DOHH2 (cell line): ENCODE measurements at regions not wholly inside any gene's neighbourhood (a gene's known extent, or its start where the extent isn't known, plus 50 kb on each side); places are given as distances from the start of the nearest gene placed in this dataset.

Experiments used
- H3F3A ChIP-seq: fragments of 200-600 bp; sonication (generic), shearing (Covaris generic); 2 replicates; pipeline ENCODE4 v1.6.0; 2016; ENCODE audit warnings: antibody characterized with exemption, mild to moderate bottlenecking; ENCODE audit not compliant: control insufficient read depth, insufficient read depth
- H3K27ac ChIP-seq: fragments of 200-600 bp; sonication (generic); 2 replicates; pipeline ENCODE4 v1.5.1; 2014; ENCODE audit warnings: low read depth, mild to moderate bottlenecking, low read length, moderate library complexity
- H3K27me3 ChIP-seq: fragments of 200-600 bp; sonication (generic); 2 replicates; pipeline ENCODE4 v1.6.1; 2014; ENCODE audit warnings: mild to moderate bottlenecking, low read length, mixed read lengths; ENCODE audit not compliant: control insufficient read depth
- H3K36me3 ChIP-seq: fragments of 200-600 bp; sonication (generic); 2 replicates; pipeline ENCODE4 v1.6.1; 2014; ENCODE audit warnings: mild to moderate bottlenecking, low read length, moderate library complexity, mixed read lengths; ENCODE audit not compliant: control insufficient read depth
- H3K4me1 ChIP-seq: fragments of 200-600 bp; sonication (generic); 2 replicates; pipeline ENCODE4 v1.6.1; 2014; ENCODE audit warnings: mild to moderate bottlenecking, low read length, mixed read lengths; ENCODE audit not compliant: control insufficient read depth
- H3K4me2 ChIP-seq: fragments of 200-600 bp; sonication (generic); 2 replicates; pipeline ENCODE4 v1.6.0; 2014; ENCODE audit warnings: mild to moderate bottlenecking, low read length, moderate library complexity
- H3K4me3 ChIP-seq: fragments of 200-600 bp; sonication (generic); 2 replicates; pipeline ENCODE4 v1.5.1; 2014; ENCODE audit warnings: mild to moderate bottlenecking, low read length, mixed read lengths
- H3K79me2 ChIP-seq: fragments of 200-600 bp; sonication (generic); 2 replicates; pipeline ENCODE4 v1.6.1; 2014; ENCODE audit warnings: mild to moderate bottlenecking, low read length, mixed read lengths; ENCODE audit not compliant: control insufficient read depth
- H3K9me2 ChIP-seq: fragments of 200-600 bp; sonication (generic); replicated peaks from 2 replicates; pipeline ENCODE4 v1.6.1; 2014; ENCODE audit warnings: mild to moderate bottlenecking, low read length, mixed read lengths; ENCODE audit not compliant: control insufficient read depth
- H3K9me3 ChIP-seq: fragments of 200-600 bp; sonication (generic); 2 replicates; pipeline ENCODE4 v1.6.1; 2014; ENCODE audit warnings: antibody characterized with exemption, low read length, mixed read lengths; ENCODE audit not compliant: control insufficient read depth, insufficient read depth
- H4K20me1 ChIP-seq: fragments of 200-600 bp; sonication (generic); 2 replicates; pipeline ENCODE4 v1.6.0; 2014; ENCODE audit warnings: low read depth, mild to moderate bottlenecking, antibody characterized with exemption, low read length, moderate library complexity; ENCODE audit not compliant: control insufficient read depth, insufficient read depth
- CTCF ChIP-seq: fragments of 200-600 bp; sonication (generic); IDR thresholded peaks from one replicate; pipeline ENCODE4 v1.5.1; 2014; ENCODE audit warnings: antibody characterized with exemption, mild to moderate bottlenecking, low read depth, low read length; ENCODE audit not compliant: poor library complexity, severe bottlenecking
- EZH2phosphoT487 ChIP-seq: fragments of 200-600 bp; sonication (generic); IDR thresholded peaks from 2 replicates; pipeline ENCODE4 v1.6.1; 2017; ENCODE audit warnings: borderline replicate concordance, mild to moderate bottlenecking, antibody characterized with exemption, low read length, moderate library complexity, mixed read lengths

- Histone ChIP-seq H3K4me3 (no peak overlapping the region), H3F3A (no peaks in the 10 kb centered on the region), H3K27me3 (no peaks in the 10 kb centered on the region), H3K79me2 (no peaks in the 10 kb centered on the region), H3K9me2 (no peaks in the 10 kb centered on the region), H3K27ac (no peak overlapping the region), H3K4me1 (no peaks in the 10 kb centered on the region), H4K20me1 (no peaks in the 10 kb centered on the region), H3K36me3 (no peaks in the 10 kb centered on the region), H3K4me2 (no peak overlapping the region), H3K9me3 (no peaks in the 10 kb centered on the region)
- TF ChIP-seq EZH2phosphoT487 (no peak), CTCF (no peak)
These were observed 219.4 kb downstream of the NKX6-1 start for GRCh38 chr4:84279678-84280077.

GRCh38 chr4:84277923-84278322, 221.2 kb downstream of the NKX6-1 start:
- Histone ChIP-seq H3K4me2 (no peak overlapping the region), H3K4me1 (no peaks in the 10 kb centered on the region), H3K36me3 (no peaks in the 10 kb centered on the region), H3K27ac (no peak overlapping the region), H3K27me3 (no peaks in the 10 kb centered on the region), H3F3A (no peaks in the 10 kb centered on the region), H3K79me2 (no peaks in the 10 kb centered on the region), H4K20me1 (no peaks in the 10 kb centered on the region), H3K9me2 (no peaks in the 10 kb centered on the region), H3K4me3 (no peak overlapping the region), H3K9me3 (no peaks in the 10 kb centered on the region)
- TF ChIP-seq EZH2phosphoT487 (no peak), CTCF (no peak)

GRCh38 chr4:84276752-84277151, 222.3 kb downstream of the NKX6-1 start:
- no peaks in the 10 kb centered on the region for H3K9me2 ChIP-seq
- no peaks in the 10 kb centered on the region for H3K9me3 ChIP-seq
- H3K4me2 ChIP-seq, result no peak overlapping the region
- no peaks in the 10 kb centered on the region for H3K36me3 ChIP-seq
- H3K4me1 ChIP-seq, result no peaks in the 10 kb centered on the region
- H3K27ac ChIP-seq, result no peak overlapping the region
- no peaks in the 10 kb centered on the region for H3K79me2 ChIP-seq
- H3K27me3 ChIP-seq, result no peaks in the 10 kb centered on the region
- TF ChIP-seq EZH2phosphoT487 (no peak), CTCF (no peak)
- no peak overlapping the region for H3K4me3 ChIP-seq
- no peaks in the 10 kb centered on the region for H4K20me1 ChIP-seq
- H3F3A ChIP-seq, result no peaks in the 10 kb centered on the region

- Histone ChIP-seq H4K20me1 (no peaks in the 10 kb centered on the region), H3K9me2 (no peaks in the 10 kb centered on the region), H3K27me3 (no peaks in the 10 kb centered on the region), H3K79me2 (no peaks in the 10 kb centered on the region), H3K27ac (no peak overlapping the region), H3K36me3 (no peaks in the 10 kb centered on the region), H3K4me2 (no peak overlapping the region), H3K4me1 (no peaks in the 10 kb centered on the region), H3K4me3 (no peak overlapping the region), H3K9me3 (no peaks in the 10 kb centered on the region), H3F3A (no peaks in the 10 kb centered on the region)
- no peak for TF ChIP-seq CTCF
- TF ChIP-seq EZH2phosphoT487, result no peak
These were observed 229.5 kb downstream of the NKX6-1 start for GRCh38 chr4:84269536-84270044.
